ENCODE measurements at regions not wholly inside any gene's neighbourhood (a gene's known extent, or its start where the extent isn't known, plus 50 kb on each side); places are given as distances from the start of the nearest gene placed in this dataset.

GRCh38 chr20:60507087-60507694 lies 549.0 kb downstream of the CDH26 start:
- TF ChIP-seq CTCF (IDR thresholded peaks at IDR 0.05; ENCODE audit: insufficient read depth, low read depth, low read length) (no peak), EZH2 (IDR thresholded peaks at IDR 0.05; ENCODE audit: insufficient read depth, low read length) (no peak)

Data from astrocyte (in vitro differentiated cells and primary cell).